ENCODE measurements at regions not wholly inside any gene's neighbourhood (a gene's known extent, or its start where the extent isn't known, plus 50 kb on each side); places are given as distances from the start of the nearest gene placed in this dataset.

DNA sequence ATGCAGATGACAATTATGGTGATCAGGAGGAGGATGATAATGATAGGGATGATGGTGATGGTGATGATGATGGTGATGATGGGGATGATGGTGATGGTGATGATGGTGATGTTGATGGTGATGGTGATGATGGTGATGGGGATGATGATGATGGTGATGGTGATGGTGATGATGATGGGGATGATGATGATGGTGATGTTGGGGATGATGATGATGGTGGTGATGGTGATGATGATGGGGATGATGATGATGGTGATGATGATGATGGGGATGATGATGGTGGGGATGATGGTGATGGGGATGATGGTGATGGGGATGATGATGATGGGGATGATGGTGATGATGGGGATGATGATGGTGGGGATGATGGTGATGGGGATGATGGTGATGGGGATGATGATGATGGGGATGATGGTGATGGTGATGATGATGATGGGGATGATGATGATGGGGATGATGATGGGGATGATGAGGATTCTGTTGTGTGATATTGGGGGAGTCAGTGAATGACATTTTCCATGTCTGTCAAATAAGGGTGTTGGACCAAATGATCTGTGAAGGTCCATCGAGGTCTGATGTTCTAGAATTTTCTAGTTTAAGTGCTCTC lies 65.6 kb upstream of the RPL11 start:
- intact Hi-C loops (cut with DNase I), result no loop called here
- no peaks in the 10 kb centered on the region for H3K27me3 ChIP-seq (ENCODE audit: low read depth)
- no peaks in the 10 kb centered on the region for H3K4me1 ChIP-seq
- no peak for TF ChIP-seq CTCF (IDR thresholded peaks at IDR 0.05)
- no peaks in the 10 kb centered on the region for H3K9me3 ChIP-seq
- H3K36me3 ChIP-seq, result no peaks in the 10 kb centered on the region
- DNase-seq (no peak), ATAC-seq (no peak)
- no peak overlapping the region for H3K27ac ChIP-seq
- H3K4me3 ChIP-seq, result no peak overlapping the region

GRCh38 chr1:23625459-23625858 lies 66.1 kb upstream of the RPL11 start:
- H3K4me3 ChIP-seq, result no peak overlapping the region
- no peaks in the 10 kb centered on the region for H3K36me3 ChIP-seq
- no peaks in the 10 kb centered on the region for H3K9me3 ChIP-seq
- ATAC-seq, result no peak
- intact Hi-C loops (cut with DNase I), result no loop called here
- DNase-seq, result no peak
- TF ChIP-seq CTCF (IDR thresholded peaks at IDR 0.05), result no peak
- H3K27ac ChIP-seq, result no peak overlapping the region
- no peaks in the 10 kb centered on the region for H3K4me1 ChIP-seq
- no peaks in the 10 kb centered on the region for H3K27me3 ChIP-seq (ENCODE audit: low read depth)

DNA sequence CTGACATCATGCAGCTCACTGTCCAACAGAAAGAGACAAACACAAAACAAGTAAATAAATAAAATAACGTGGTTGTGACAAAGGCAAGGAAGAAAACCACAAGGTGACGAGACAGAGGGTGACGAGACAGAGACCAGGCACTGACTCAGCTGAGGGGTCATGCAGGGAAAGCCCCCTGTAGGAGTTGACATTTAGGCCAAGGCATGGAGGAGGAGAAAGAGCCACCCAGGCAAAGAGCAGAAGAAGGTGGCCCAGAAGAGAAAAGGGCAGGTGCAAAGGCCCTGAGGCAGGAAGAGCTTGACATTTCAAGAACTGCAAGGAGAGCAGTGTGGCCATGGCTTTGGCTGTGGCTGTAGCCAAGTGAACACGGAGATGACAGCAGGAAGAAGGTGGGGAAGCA lies 65.1 kb upstream of the ID3 start:
- DNase-seq (no peak), ATAC-seq (no peak)
- Histone ChIP-seq H3K9me3 (no peaks in the 10 kb centered on the region), H3K36me3 (no peaks in the 10 kb centered on the region), H3K27me3 (ENCODE audit: low read depth) (peaks cover 7% of the 10 kb centered on the region), H3K27ac (no peak overlapping the region), H3K4me1 (peaks cover 6% of the 10 kb centered on the region), H3K4me3 (no peak overlapping the region)
- TF ChIP-seq CTCF (IDR thresholded peaks at IDR 0.05), result no peak
- intact Hi-C loops (cut with DNase I), result no loop called here

GRCh38 chr1:23622284-23622683 lies 63.0 kb upstream of the ID3 start:
- no peak for DNase-seq
- intact Hi-C loops (cut with DNase I), result no loop called here
- TF ChIP-seq CTCF (IDR thresholded peaks at IDR 0.05), result no peak
- Histone ChIP-seq H3K4me1 (peaks cover 6% of the 10 kb centered on the region), H3K9me3 (no peaks in the 10 kb centered on the region), H3K27me3 (ENCODE audit: low read depth) (peaks cover 7% of the 10 kb centered on the region), H3K27ac (no peak overlapping the region), H3K4me3 (no peak overlapping the region), H3K36me3 (no peaks in the 10 kb centered on the region)
- ATAC-seq, result no peak

GRCh38 chr1:23620605-23621004 lies 61.3 kb upstream of the ID3 start:
- DNase-seq (no peak), ATAC-seq (no peak)
- H3K27ac ChIP-seq, result no peak overlapping the region
- H3K27me3 ChIP-seq (ENCODE audit: low read depth), result peaks cover 7% of the 10 kb centered on the region
- H3K4me3 ChIP-seq, result no peak overlapping the region
- H3K9me3 ChIP-seq, result no peaks in the 10 kb centered on the region
- TF ChIP-seq CTCF (IDR thresholded peaks at IDR 0.05), result no peak
- intact Hi-C loops (cut with DNase I), result no loop called here
- no peaks in the 10 kb centered on the region for H3K36me3 ChIP-seq
- H3K4me1 ChIP-seq, result peaks cover 6% of the 10 kb centered on the region

Measured in lower lobe of right lung (tissue), 2 donors.